ENCODE measurements at regions not wholly inside any gene's neighbourhood (a gene's known extent, or its start where the extent isn't known, plus 50 kb on each side); places are given as distances from the start of the nearest gene placed in this dataset.

- no peak for TF ChIP-seq CTCF (IDR thresholded peaks at IDR 0.05)
- TF ChIP-seq POLR2AphosphoS5 (IDR thresholded peaks at IDR 0.05; ENCODE audit: low read depth, low read length) = no peak
- TF ChIP-seq REST (IDR thresholded peaks at IDR 0.05; ENCODE audit: insufficient read depth in 1 of 2, low read depth in 2 of 2, low read length in 1 of 2) = no peak
- no peak for TF ChIP-seq SIN3A (IDR thresholded peaks at IDR 0.05; ENCODE audit: borderline replicate concordance, insufficient read depth, low read depth, low read length)
- TF ChIP-seq TCF7L2 (IDR thresholded peaks at IDR 0.05; ENCODE audit: low read depth, low read length) = no peak
These were observed 85.3 kb downstream of the RPLP1 start for GRCh38 chr15:69537901-69538300.
